Muscle layer of colon (tissue), 2 donors: ENCODE measurements at regions not wholly inside any gene's neighbourhood (a gene's known extent, or its start where the extent isn't known, plus 50 kb on each side); places are given as distances from the start of the nearest gene placed in this dataset.
"Not testable (repeated sequence)": the region's sequence is repeated elsewhere in the genome, so short reads cannot be mapped to it uniquely, and the experiment has no call there.

Experiments used
- H3K27ac ChIP-seq: one replicate; pipeline ENCODE4 v1.7.0; 2013; ENCODE audit warnings: low read depth, mild to moderate bottlenecking, low read length, moderate library complexity
- H3K27me3 ChIP-seq, 2 donors: one replicate each; pipeline ENCODE4 v1.7.0; 2013; ENCODE audit warnings: low read length in 2 of 2, mild to moderate bottlenecking in 2 of 2; ENCODE audit not compliant: insufficient read depth in 2 of 2, control insufficient read depth in 1 of 2
- H3K36me3 ChIP-seq: one replicate; pipeline ENCODE4 v1.7.0; 2013; ENCODE audit warnings: mild to moderate bottlenecking, low read length; ENCODE audit not compliant: insufficient read depth
- H3K4me1 ChIP-seq: one replicate; pipeline ENCODE4 v1.7.0; 2013; ENCODE audit warnings: mild to moderate bottlenecking, low read length; ENCODE audit not compliant: insufficient read depth
- H3K4me3 ChIP-seq, 2 donors: one replicate each; pipeline ENCODE4 v1.7.0; 2013; ENCODE audit warnings: low read length in 2 of 2, low read depth in 1 of 2, mild to moderate bottlenecking in 1 of 2, moderate library complexity in 1 of 2
- H3K9ac ChIP-seq: one replicate; pipeline ENCODE4 v1.7.0; 2013; ENCODE audit warnings: low read length
- H3K9me3 ChIP-seq: one replicate; pipeline ENCODE4 v1.7.0; 2013; ENCODE audit warnings: mild to moderate bottlenecking, low read length
- donor health status: abdominal sarcoma.
- donor health status: Adenocarcinoma of cecum.

GRCh38 chr1:143504703-143505102 lies 467.1 kb downstream of the FAM72C start:
- H3K9ac ChIP-seq, H3K4me1 ChIP-seq: not testable (repeated sequence)

GRCh38 chr1:143504080-143504479 lies 467.7 kb downstream of the FAM72C start:
- not testable (repeated sequence) for H3K4me1 ChIP-seq, H3K27me3 ChIP-seq, H3K9ac ChIP-seq, H3K36me3 ChIP-seq, H3K4me3 ChIP-seq, H3K9me3 ChIP-seq, H3K27ac ChIP-seq

More at GRCh38 chr1:143504703-143505102, 467.1 kb downstream of the FAM72C start:
- not testable (repeated sequence) for H3K27me3 ChIP-seq, H3K27ac ChIP-seq, H3K4me3 ChIP-seq, H3K9me3 ChIP-seq, H3K36me3 ChIP-seq

DNA sequence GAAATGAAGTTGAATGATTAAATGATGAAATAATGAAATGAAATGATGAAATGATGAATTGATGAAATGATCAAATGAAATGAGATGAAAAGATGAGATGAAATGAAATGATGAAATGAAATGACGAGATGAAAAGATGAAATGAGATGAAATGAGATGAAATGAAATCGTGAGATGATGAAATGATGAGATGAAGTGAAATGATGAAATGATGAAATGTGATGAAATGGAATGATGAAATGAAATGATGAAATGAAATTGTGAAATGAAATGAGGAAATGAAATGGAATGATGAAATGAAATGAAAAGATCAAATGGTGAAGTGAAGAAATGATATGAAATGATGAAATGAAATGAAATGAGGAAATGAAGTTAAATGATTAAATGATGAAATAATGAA lies 468.7 kb downstream of the FAM72C start:
- H3K4me3 ChIP-seq, H3K27ac ChIP-seq, H3K4me1 ChIP-seq, H3K9ac ChIP-seq, H3K9me3 ChIP-seq, H3K27me3 ChIP-seq, H3K36me3 ChIP-seq: not testable (repeated sequence)

- not testable (repeated sequence) for H3K36me3 ChIP-seq, H3K9me3 ChIP-seq
These were observed 469.7 kb downstream of the FAM72C start for GRCh38 chr1:143502038-143502437.

GRCh38 chr1:143498059-143498749 lies 473.6 kb downstream of the FAM72C start:
- H3K9ac ChIP-seq, H3K9me3 ChIP-seq, H3K36me3 ChIP-seq, H3K27ac ChIP-seq, H3K4me1 ChIP-seq, H3K4me3 ChIP-seq: not testable (repeated sequence)
- H3K27me3 ChIP-seq = peaks cover 0 to 11% of the 10 kb centered on the region in 2 donors

More at GRCh38 chr1:143502038-143502437, 469.7 kb downstream of the FAM72C start:
- H3K4me3 ChIP-seq, H3K9ac ChIP-seq, H3K4me1 ChIP-seq, H3K27ac ChIP-seq: not testable (repeated sequence)
- peaks cover 0 to 11% of the 10 kb centered on the region in 2 donors for H3K27me3 ChIP-seq

DNA sequence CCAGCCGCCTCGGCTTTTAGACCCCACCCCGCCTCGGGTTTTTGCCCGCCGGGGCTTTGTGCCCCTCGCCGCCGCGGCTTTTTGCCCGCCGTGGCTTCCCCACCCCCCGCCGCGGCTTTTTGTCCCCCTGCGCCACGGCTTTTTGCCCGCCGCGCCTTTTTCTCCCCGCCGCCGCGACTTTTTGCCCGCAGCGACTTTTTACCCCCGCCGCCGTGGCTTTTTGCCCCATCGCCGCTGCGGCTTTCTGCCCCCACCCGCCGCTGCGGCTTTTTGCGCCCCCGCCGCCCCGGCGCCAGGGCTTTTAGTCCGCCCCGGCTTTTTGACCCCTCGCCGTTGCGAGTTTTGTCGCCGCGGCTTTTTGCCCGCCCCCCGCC lies 474.4 kb downstream of the FAM72C start:
- Histone ChIP-seq H3K4me1 (no peaks in the 10 kb centered on the region), H3K9me3 (no peaks in the 10 kb centered on the region), H3K36me3 (no peaks in the 10 kb centered on the region), H3K27ac (no peak overlapping the region), H3K4me3 (no peak overlapping the region), H3K9ac (no peak overlapping the region), H3K27me3 (peaks cover 0 to 11% of the 10 kb centered on the region in 2 donors)

DNA sequence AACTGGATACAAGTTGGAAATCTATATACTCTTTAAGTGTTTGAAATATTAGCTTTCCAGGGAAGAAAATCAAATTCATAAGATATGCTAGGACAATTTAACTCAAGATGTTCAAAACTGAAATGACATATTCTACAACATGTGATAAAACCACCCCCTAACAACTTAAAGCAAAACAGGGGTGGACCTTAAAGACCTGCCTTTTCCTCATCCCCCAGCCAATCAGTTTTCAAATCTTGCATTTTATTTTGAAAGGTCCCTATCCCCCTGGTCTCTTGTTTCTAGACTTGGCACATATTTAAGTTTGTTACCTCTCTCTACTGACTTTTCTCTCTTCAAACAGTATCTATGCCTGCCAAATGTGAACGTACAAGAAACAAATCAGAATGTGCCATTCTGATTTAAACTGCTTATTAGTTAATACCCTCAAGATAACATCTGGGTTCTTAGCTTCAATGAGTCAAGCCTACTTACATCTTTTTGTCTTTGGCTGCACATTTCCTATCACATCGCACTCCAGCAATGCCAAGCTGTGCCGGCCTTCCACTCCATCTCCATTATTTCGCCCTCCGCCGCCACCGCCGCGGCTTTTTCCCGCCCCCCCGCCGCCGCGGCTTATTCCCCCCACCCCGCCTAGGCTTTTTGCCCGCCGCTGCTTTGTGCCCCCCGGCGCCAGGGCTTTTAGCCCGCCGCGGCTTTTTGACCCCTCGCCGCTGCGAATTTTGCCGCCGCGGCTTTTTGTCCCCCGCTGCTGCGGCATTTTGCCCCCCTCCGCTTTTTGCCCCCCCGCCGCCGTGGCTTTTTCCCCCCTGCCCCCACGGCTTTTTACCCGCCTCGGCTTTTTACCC lies 475.0 kb downstream of the FAM72C start:
- not testable (repeated sequence) for H3K9ac ChIP-seq, H3K9me3 ChIP-seq, H3K4me3 ChIP-seq, H3K36me3 ChIP-seq, H3K4me1 ChIP-seq, H3K27ac ChIP-seq
- peaks cover 0 to 11% of the 10 kb centered on the region in 2 donors for H3K27me3 ChIP-seq
